PC-9 (cell line): ENCODE measurements at regions not wholly inside any gene's neighbourhood (a gene's known extent, or its start where the extent isn't known, plus 50 kb on each side); places are given as distances from the start of the nearest gene placed in this dataset.

Experiments used
- BruUV-seq: library from RNA; stranded (reverse); fragments of 400-500 nt; replicated peaks from 2 replicates; lab custom pipeline; 2021; lab: Mats Ljungman, UMichigan
- CTCF ChIA-PET: fragments of 300-600 bp; sonication (Branson Sonifier 250); formaldehyde crosslinking; loops from one replicate; lab custom pipeline; 2022; ENCODE audit warnings: antibody characterized with exemption; lab: Charles Lee
- POLR2A ChIA-PET: fragments of 300-600 bp; sonication (Branson Sonifier 250); formaldehyde crosslinking; loops from one replicate; lab custom pipeline; 2022; ENCODE audit warnings: antibody characterized with exemption; ENCODE audit not compliant: unreplicated experiment; lab: Charles Lee
- DNase-seq, 2 experiments: peaks; one replicate each; pipeline versions ENCODE4 v3.0.0 to v3.0.0-alpha.2; 2015 to 2022; ENCODE audit warnings: mixed read lengths in 1 of 2
- H2AFZ ChIP-seq: fragments of 200-600 bp; sonication (generic); 2 replicates; pipeline ENCODE4 v1.8.1; 2017; ENCODE audit warnings: antibody characterized with exemption
- H3F3A ChIP-seq: fragments of 200-600 bp; sonication (generic); 2 replicates; pipeline ENCODE4 v1.8.1; 2017; ENCODE audit warnings: antibody characterized with exemption, mild to moderate bottlenecking, low read depth; ENCODE audit not compliant: insufficient read depth
- H3K27ac ChIP-seq: fragments of 200-600 bp; sonication (generic); 2 replicates; pipeline ENCODE4 v1.6.1; 2016; ENCODE audit warnings: mixed run types
- H3K27me3 ChIP-seq: fragments of 200-600 bp; sonication (generic); 2 replicates; pipeline ENCODE4 v1.6.1; 2016; ENCODE audit warnings: low read depth, mixed run types; ENCODE audit not compliant: insufficient read depth
- H3K36me3 ChIP-seq: fragments of 200-600 bp; sonication (generic); 2 replicates; pipeline ENCODE4 v1.6.1; 2016; ENCODE audit warnings: low read depth, mixed run types
- H3K4me1 ChIP-seq: fragments of 200-600 bp; sonication (generic); replicated peaks from 2 replicates; pipeline ENCODE4 v1.6.1; 2016; ENCODE audit warnings: mixed run types; ENCODE audit not compliant: insufficient read depth
- H3K4me2 ChIP-seq: fragments of 200-600 bp; sonication (generic); 2 replicates; pipeline ENCODE4 v1.6.1; 2017; ENCODE audit warnings: mixed run types
- H3K4me3 ChIP-seq: fragments of 200-600 bp; sonication (generic); 2 replicates; pipeline ENCODE4 v1.6.1; 2016; ENCODE audit warnings: mixed run types
- H3K79me2 ChIP-seq: fragments of 200-600 bp; sonication (generic); 2 replicates; pipeline ENCODE4 v1.6.1; 2017; ENCODE audit warnings: low read depth, mixed run types
- H3K9me2 ChIP-seq: fragments of 200-600 bp; sonication (generic); 2 replicates; pipeline ENCODE4 v1.8.1; 2017; ENCODE audit warnings: mild to moderate bottlenecking; ENCODE audit not compliant: insufficient read depth
- H3K9me3 ChIP-seq: fragments of 200-600 bp; sonication (generic); 2 replicates; pipeline ENCODE4 v1.8.1; 2016; ENCODE audit warnings: low read depth; ENCODE audit not compliant: insufficient read depth
- H4K20me1 ChIP-seq: fragments of 200-600 bp; sonication (generic); 2 replicates; pipeline ENCODE4 v1.8.1; 2017; ENCODE audit not compliant: insufficient read depth
- EZH2 ChIP-seq: fragments of 200-600 bp; sonication (generic); IDR thresholded peaks from 2 replicates; pipeline ENCODE4 v1.8.0; 2017; ENCODE audit warnings: antibody characterized with exemption, low read depth
- intact Hi-C: fragments of 100-400 bp; cut with micrococcal nuclease; formaldehyde crosslinking; loops from one replicate; pipeline ENCODE4 v1.10.0; 2022; ENCODE audit not compliant: unreplicated experiment
- TF ChIP-seq, protein P1 (sequence below): fragments of 200-600 bp; sonication (generic); conservative IDR thresholded peaks from 2 replicates; pipeline ENCODE4 v1.6.1; 2017; ENCODE audit warnings: mixed run types, antibody characterized with exemption, mild to moderate bottlenecking, moderate library complexity

DNA sequence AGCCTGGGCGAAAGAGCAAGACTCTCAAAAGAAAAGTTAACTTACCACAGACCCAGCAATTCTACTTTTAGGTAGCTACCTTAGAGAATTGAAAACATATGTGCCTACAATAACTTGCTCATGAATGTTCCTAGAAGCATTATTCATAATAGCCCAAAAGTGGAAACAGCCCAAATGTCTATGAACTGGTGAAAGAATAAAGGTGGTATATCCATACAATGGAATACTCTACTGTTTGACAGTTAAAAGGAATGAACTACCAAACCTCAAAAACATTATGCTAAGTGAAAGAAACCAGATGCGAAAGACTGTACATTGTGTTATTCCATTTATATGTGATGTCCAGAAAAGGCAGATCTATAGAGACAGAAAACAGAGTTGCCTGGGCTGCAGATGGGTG, 131.4 kb downstream of the UCHL1 start:
- Histone ChIP-seq H3K36me3 (no peaks in the 10 kb centered on the region), H3K4me2 (no peak overlapping the region), H3K27ac (no peak overlapping the region), H2AFZ (no peak overlapping the region), H3K4me3 (no peak overlapping the region), H3K27me3 (no peaks in the 10 kb centered on the region), H3K9me3 (no peaks in the 10 kb centered on the region; the same call in 1 of the 2 replicates), H3K79me2 (peaks cover 85% of the 10 kb centered on the region), H3K9me2 (no peaks in the 10 kb centered on the region), H3K4me1 (no peaks in the 10 kb centered on the region), H4K20me1 (no peaks in the 10 kb centered on the region), H3F3A (peaks cover 4% of the 10 kb centered on the region; the same call in 1 of the 2 replicates)
- intact Hi-C loops, result no loop called here
- ChIA-PET POLR2A (interaction anchor here (0.7 kb wide), 1 partner anchor 25 kb away, joined by 4 read pairs; no protein-coding TSS in a partner anchor), CTCF (no interaction called here)
- no peak for DNase-seq
- TF ChIP-seq, protein P1, sequence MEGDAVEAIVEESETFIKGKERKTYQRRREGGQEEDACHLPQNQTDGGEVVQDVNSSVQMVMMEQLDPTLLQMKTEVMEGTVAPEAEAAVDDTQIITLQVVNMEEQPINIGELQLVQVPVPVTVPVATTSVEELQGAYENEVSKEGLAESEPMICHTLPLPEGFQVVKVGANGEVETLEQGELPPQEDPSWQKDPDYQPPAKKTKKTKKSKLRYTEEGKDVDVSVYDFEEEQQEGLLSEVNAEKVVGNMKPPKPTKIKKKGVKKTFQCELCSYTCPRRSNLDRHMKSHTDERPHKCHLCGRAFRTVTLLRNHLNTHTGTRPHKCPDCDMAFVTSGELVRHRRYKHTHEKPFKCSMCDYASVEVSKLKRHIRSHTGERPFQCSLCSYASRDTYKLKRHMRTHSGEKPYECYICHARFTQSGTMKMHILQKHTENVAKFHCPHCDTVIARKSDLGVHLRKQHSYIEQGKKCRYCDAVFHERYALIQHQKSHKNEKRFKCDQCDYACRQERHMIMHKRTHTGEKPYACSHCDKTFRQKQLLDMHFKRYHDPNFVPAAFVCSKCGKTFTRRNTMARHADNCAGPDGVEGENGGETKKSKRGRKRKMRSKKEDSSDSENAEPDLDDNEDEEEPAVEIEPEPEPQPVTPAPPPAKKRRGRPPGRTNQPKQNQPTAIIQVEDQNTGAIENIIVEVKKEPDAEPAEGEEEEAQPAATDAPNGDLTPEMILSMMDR, result no peak
- no peak for TF ChIP-seq EZH2
- no TSS peak for BruUV-seq

DNA sequence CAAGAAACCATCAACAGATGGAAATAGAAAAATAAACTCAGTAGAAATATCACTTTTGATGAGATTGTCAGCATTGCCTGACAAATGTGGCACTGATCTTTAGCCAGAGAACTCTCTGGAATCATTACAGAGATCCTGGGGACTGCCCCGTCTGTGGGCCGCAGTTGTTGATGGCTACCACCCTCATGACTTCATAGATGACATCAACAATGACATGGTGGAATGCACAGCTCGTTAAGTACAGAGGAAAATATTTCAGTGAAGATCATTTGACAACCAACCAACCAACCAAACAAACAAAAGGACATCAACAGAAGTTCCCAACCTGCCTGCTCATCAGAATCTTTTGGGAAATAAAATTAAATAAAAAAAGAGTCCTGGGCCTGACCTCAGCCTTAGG, 132.6 kb downstream of the UCHL1 start:
- H2AFZ ChIP-seq, result no peak overlapping the region
- intact Hi-C loops, result no loop called here
- peaks cover 7% of the 10 kb centered on the region for H3K4me1 ChIP-seq
- H3K4me3 ChIP-seq, result no peak overlapping the region
- no TSS peak for BruUV-seq
- H4K20me1 ChIP-seq, result no peaks in the 10 kb centered on the region
- H3K4me2 ChIP-seq, result no peak overlapping the region
- no peak overlapping the region for H3K27ac ChIP-seq
- H3F3A ChIP-seq, result peaks cover 12% of the 10 kb centered on the region; the same call in 1 of the 2 replicates
- ChIA-PET POLR2A (no interaction called here), CTCF (no interaction called here)
- DNase-seq, result no peak
- no peaks in the 10 kb centered on the region for H3K9me2 ChIP-seq
- no peak for TF ChIP-seq EZH2
- TF ChIP-seq, protein P1, result no peak
- no peaks in the 10 kb centered on the region for H3K36me3 ChIP-seq
- H3K9me3 ChIP-seq, result no peaks in the 10 kb centered on the region; the same call in 1 of the 2 replicates
- H3K27me3 ChIP-seq, result no peaks in the 10 kb centered on the region
- peaks cover 92% of the 10 kb centered on the region for H3K79me2 ChIP-seq

- Histone ChIP-seq H2AFZ (no peak overlapping the region), H3K36me3 (no peaks in the 10 kb centered on the region), H4K20me1 (no peaks in the 10 kb centered on the region), H3K9me3 (no peaks in the 10 kb centered on the region; the same call in 1 of the 2 replicates), H3K27ac (no peak overlapping the region), H3K4me1 (peaks cover 12% of the 10 kb centered on the region), H3K4me2 (no peak overlapping the region), H3F3A (peaks cover 15% of the 10 kb centered on the region; the same call in 1 of the 2 replicates), H3K27me3 (no peaks in the 10 kb centered on the region), H3K9me2 (no peaks in the 10 kb centered on the region), H3K79me2 (peaks cover 90% of the 10 kb centered on the region), H3K4me3 (no peak overlapping the region)
- POLR2A ChIA-PET, result no interaction called here
- intact Hi-C loops, result no loop called here
- CTCF ChIA-PET, result no interaction called here
- TF ChIP-seq, protein P1, result no peak
- no peak for TF ChIP-seq EZH2
- no TSS peak for BruUV-seq
- DNase-seq, result no peak
These were observed 133.9 kb downstream of the UCHL1 start for GRCh38 chr4:41390661-41391060.
